Trophoblast cell (in vitro differentiated cells and primary cell): ENCODE measurements at regions not wholly inside any gene's neighbourhood (a gene's known extent, or its start where the extent isn't known, plus 50 kb on each side); places are given as distances from the start of the nearest gene placed in this dataset.

Experiments
- DNase-seq, 2 donors: peaks; one replicate each; pipeline ENCODE4 v3.0.0-alpha.2; 2016
- H2AFZ ChIP-seq: 2 replicates; pipeline ENCODE4 v1.6.1; 2013; ENCODE audit warnings: low read length, moderate library complexity, mild to moderate bottlenecking; ENCODE audit not compliant: insufficient read depth, poor library complexity
- H2AK5ac ChIP-seq: 2 replicates; pipeline ENCODE4 v1.6.1; 2013; ENCODE audit warnings: mild to moderate bottlenecking, low read length
- H2BK120ac ChIP-seq: 2 replicates; pipeline ENCODE4 v1.6.1; 2013; ENCODE audit warnings: low read length, mild to moderate bottlenecking, moderate library complexity; ENCODE audit not compliant: insufficient read depth, poor library complexity
- H2BK12ac ChIP-seq: 2 replicates; pipeline ENCODE4 v1.6.1; 2013; ENCODE audit warnings: mild to moderate bottlenecking, low read length, moderate library complexity
- H2BK5ac ChIP-seq: 2 replicates; pipeline ENCODE4 v1.6.1; 2013; ENCODE audit warnings: low read length, low read depth, moderate library complexity, mild to moderate bottlenecking; ENCODE audit not compliant: poor library complexity
- H3K14ac ChIP-seq: 2 replicates; pipeline ENCODE4 v1.6.1; 2013; ENCODE audit warnings: mild to moderate bottlenecking, low read length
- H3K18ac ChIP-seq: 2 replicates; pipeline ENCODE4 v1.6.1; 2013; ENCODE audit warnings: mild to moderate bottlenecking, low read length
- H3K23ac ChIP-seq: 2 replicates; pipeline ENCODE4 v1.6.1; 2013; ENCODE audit warnings: low read length
- H3K27ac ChIP-seq: 2 replicates; pipeline ENCODE4 v1.5.1; 2013; ENCODE audit warnings: low read depth, mild to moderate bottlenecking, inconsistent platforms, low read length, moderate library complexity
- H3K27me3 ChIP-seq: 2 replicates; pipeline ENCODE4 v1.6.1; 2013; ENCODE audit warnings: inconsistent platforms, mild to moderate bottlenecking, low read length, moderate library complexity; ENCODE audit not compliant: insufficient read depth
- H3K36me3 ChIP-seq, 2 experiments: 1 replicate in 1 of 2; 2 replicates in 1 of 2; pipeline ENCODE4 v1.6.1; 2013; ENCODE audit warnings: low read length in 2 of 2, mild to moderate bottlenecking in 2 of 2, moderate library complexity in 1 of 2; ENCODE audit not compliant: insufficient read depth in 2 of 2, control insufficient read depth in 1 of 2
- H3K4ac ChIP-seq: 2 replicates; pipeline ENCODE4 v1.6.1; 2013; ENCODE audit warnings: low read depth, mild to moderate bottlenecking, low read length, moderate library complexity
- H3K4me1 ChIP-seq, 2 experiments: 1 replicate in 1 of 2; 2 replicates in 1 of 2; pipeline ENCODE4 v1.6.1; 2013; ENCODE audit warnings: low read length in 2 of 2, mild to moderate bottlenecking in 2 of 2, moderate library complexity in 1 of 2; ENCODE audit not compliant: insufficient read depth in 2 of 2, control insufficient read depth in 1 of 2
- H3K4me2 ChIP-seq: 2 replicates; pipeline ENCODE4 v1.6.1; 2013; ENCODE audit warnings: inconsistent platforms, mild to moderate bottlenecking, low read length, moderate library complexity
- H3K4me3 ChIP-seq: 2 replicates; pipeline ENCODE4 v1.5.1; 2013; ENCODE audit warnings: mild to moderate bottlenecking, low read depth, low read length, inconsistent platforms
- H3K79me1 ChIP-seq: one replicate; pipeline ENCODE4 v1.6.1; 2013; ENCODE audit warnings: low read length
- H3K79me2 ChIP-seq: 2 replicates; pipeline ENCODE4 v1.6.1; 2013; ENCODE audit warnings: low read length, mild to moderate bottlenecking; ENCODE audit not compliant: control insufficient read depth, insufficient read depth, poor library complexity
- H3K9ac ChIP-seq: 2 replicates; pipeline ENCODE4 v1.6.1; 2013; ENCODE audit warnings: mild to moderate bottlenecking, low read length
- H3K9me3 ChIP-seq: 2 replicates; pipeline ENCODE4 v1.6.1; 2013; ENCODE audit warnings: low read depth, mild to moderate bottlenecking, control low read depth, inconsistent platforms, low read length; ENCODE audit not compliant: insufficient read depth
- H4K12ac ChIP-seq: 2 replicates; pipeline ENCODE4 v1.6.1; 2013; ENCODE audit warnings: low read depth, mild to moderate bottlenecking, low read length, moderate library complexity
- H4K8ac ChIP-seq: 2 replicates; pipeline ENCODE4 v1.6.1; 2013; ENCODE audit warnings: low read depth, mild to moderate bottlenecking, low read length, moderate library complexity
- H4K91ac ChIP-seq: one replicate; pipeline ENCODE4 v1.6.1; 2013; ENCODE audit warnings: low read depth, mild to moderate bottlenecking, low read length, moderate library complexity
- WGBS: extraction: QIAGEN DNeasy Blood & Tissue Kit; methylation state at CpG from one replicate; pipeline ENCODE4 v1.1.7; 2013; ENCODE audit warnings: missing lambda C conversion rate; ENCODE audit not compliant: insufficient read length, insufficient coverage; ENCODE audit errors: extremely low coverage; 5-methylcytosine and 5-hydroxymethylcytosine counted together

DNA sequence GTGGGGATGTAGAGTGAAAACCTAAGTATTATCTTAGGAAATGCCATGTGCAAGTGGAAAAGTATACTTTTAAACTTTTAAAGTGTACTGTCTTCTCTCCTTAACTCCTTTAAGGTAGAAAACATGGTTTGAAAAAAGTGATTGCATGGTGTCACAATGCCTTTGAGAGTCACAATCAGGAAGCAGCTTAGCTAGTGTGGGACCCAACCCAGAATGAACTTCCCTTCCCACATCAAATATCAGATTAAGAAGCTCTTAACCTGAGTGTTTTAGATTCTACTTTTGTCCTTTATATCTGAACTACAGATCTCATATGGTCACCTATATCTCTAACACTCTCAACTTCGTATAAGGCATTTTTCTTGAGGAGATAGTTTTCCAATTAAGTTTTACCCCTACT, 266.6 kb downstream of the KDM5D start:
- no CpG with 5 or more reads among the region's 1 CpG for WGBS

DNA sequence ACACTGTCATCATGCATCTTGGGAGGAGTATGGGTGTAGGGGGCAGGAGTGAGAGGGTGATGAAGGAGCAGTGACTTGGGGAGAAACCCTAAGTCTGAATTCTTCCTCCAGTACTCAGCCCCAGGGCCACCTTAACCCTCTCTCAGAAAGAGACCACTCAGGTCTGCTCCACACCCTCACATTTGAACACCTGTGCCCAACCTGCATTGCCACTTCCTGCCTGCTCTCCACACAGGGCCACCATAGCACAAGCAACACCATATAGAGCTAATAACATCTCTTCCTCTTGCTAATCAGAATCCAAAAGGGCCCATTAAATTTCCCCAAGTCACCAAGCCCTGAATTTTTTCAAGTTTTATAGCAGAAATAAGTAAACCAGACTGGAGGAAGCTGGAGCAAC, 278.7 kb downstream of the KDM5D start:
- Histone ChIP-seq H4K8ac (no peak overlapping the region), H3K4me2 (no peak overlapping the region), H4K12ac (no peak overlapping the region), H3K4ac (no peak overlapping the region), H2AFZ (no peak overlapping the region), H3K23ac (no peak overlapping the region), H3K9me3 (no peaks in the 10 kb centered on the region), H3K18ac (no peak overlapping the region), H3K9ac (no peak overlapping the region), H3K36me3 (no peaks in the 10 kb centered on the region), H3K4me3 (no peak overlapping the region), H3K27ac (no peak overlapping the region), H3K79me1 (no peaks in the 10 kb centered on the region), H3K4me1 (no peaks in the 10 kb centered on the region), H2BK5ac (no peak overlapping the region), H4K91ac (no peak overlapping the region), H2AK5ac (no peak overlapping the region), H3K27me3 (no peaks in the 10 kb centered on the region), H3K14ac (no peak overlapping the region), H3K79me2 (no peaks in the 10 kb centered on the region), H2BK120ac (no peak overlapping the region), H2BK12ac (no peak overlapping the region)
- no peak for DNase-seq

More for the DNA sequence above, 266.6 kb downstream of the KDM5D start:
- Histone ChIP-seq H2BK5ac (no peak overlapping the region), H2BK12ac (no peak overlapping the region), H3K14ac (no peak overlapping the region), H3K79me1 (no peaks in the 10 kb centered on the region), H2AFZ (no peak overlapping the region), H2AK5ac (no peak overlapping the region), H3K23ac (no peak overlapping the region), H4K12ac (no peak overlapping the region), H3K9ac (no peak overlapping the region), H3K36me3 (no peaks in the 10 kb centered on the region), H3K27ac (no peak overlapping the region), H3K4me2 (no peak overlapping the region), H3K79me2 (no peaks in the 10 kb centered on the region), H3K27me3 (no peaks in the 10 kb centered on the region), H3K18ac (no peak overlapping the region), H4K8ac (no peak overlapping the region), H2BK120ac (no peak overlapping the region), H3K4me1 (no peaks in the 10 kb centered on the region), H3K4me3 (no peak overlapping the region), H3K4ac (no peak overlapping the region), H3K9me3 (no peaks in the 10 kb centered on the region), H4K91ac (no peak overlapping the region)
- DNase-seq = no peak

DNA sequence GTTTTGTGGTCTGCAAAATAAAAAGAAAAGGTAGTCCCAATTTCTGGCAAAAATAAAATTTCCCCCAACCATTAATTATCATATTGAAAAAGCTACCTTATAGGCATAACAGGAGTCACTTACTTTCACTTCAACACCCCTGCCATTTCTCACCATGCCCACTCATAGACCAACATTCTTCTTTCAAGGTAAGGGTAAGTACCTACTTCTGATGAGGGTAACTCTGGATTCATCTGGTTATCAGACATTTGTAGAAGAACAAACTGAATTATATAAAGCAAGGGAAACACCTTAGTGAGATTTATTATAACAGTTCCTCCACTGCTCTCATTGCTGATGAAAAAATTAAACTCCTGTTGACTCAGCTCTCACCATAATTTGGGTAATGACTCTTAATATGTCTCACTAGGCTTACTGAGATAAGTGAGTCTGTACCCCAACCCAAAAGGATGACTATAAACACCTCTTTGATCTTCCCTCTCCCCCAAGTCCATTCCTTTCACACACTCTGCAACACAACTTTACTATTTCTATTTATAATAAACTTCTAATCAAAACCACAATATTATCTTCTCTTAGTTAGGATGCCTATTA, 287.6 kb downstream of the KDM5D start:
- Histone ChIP-seq H3K27ac (no peak overlapping the region), H3K79me1 (no peaks in the 10 kb centered on the region), H4K8ac (no peak overlapping the region), H4K91ac (no peak overlapping the region), H3K18ac (no peak overlapping the region), H3K36me3 (no peaks in the 10 kb centered on the region), H3K4me1 (no peaks in the 10 kb centered on the region), H3K4ac (no peak overlapping the region), H2BK120ac (no peak overlapping the region), H3K9me3 (no peaks in the 10 kb centered on the region), H3K23ac (no peak overlapping the region), H4K12ac (no peak overlapping the region), H3K27me3 (no peaks in the 10 kb centered on the region), H3K4me2 (no peak overlapping the region), H3K4me3 (no peak overlapping the region), H3K14ac (no peak overlapping the region), H2BK12ac (no peak overlapping the region), H2BK5ac (no peak overlapping the region), H3K9ac (no peak overlapping the region), H2AK5ac (no peak overlapping the region), H3K79me2 (no peaks in the 10 kb centered on the region), H2AFZ (no peak overlapping the region)
- no peak for DNase-seq

DNA sequence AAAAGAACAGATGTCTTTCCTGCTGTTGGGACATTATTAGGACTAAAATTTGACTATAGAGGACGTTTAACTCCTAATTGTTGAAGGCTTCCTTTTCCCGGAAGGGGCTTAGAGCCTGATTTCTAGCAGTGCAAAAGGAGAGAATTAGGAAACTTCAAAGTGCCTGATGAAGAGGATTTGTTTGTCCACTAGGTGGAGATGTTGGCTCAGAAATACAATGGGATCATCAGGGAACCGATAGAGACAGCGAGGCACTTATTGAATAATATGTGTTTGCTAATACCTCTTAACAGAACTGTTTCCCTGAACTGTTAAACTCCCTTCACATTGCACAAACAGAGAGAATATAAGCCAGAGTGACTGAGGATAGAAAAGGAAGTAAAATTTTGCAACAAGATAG, 311.5 kb downstream of the KDM5D start:
- Histone ChIP-seq H3K4me3 (no peak overlapping the region), H3K4me2 (no peak overlapping the region), H3K4ac (no peak overlapping the region), H2BK5ac (no peak overlapping the region), H3K79me2 (no peaks in the 10 kb centered on the region), H3K23ac (no peak overlapping the region), H3K36me3 (no peaks in the 10 kb centered on the region), H2BK120ac (no peak overlapping the region), H2BK12ac (no peak overlapping the region), H2AFZ (no peak overlapping the region), H3K9ac (no peak overlapping the region), H4K8ac (no peak overlapping the region), H4K12ac (no peak overlapping the region), H3K27ac (no peak overlapping the region), H3K27me3 (no peaks in the 10 kb centered on the region), H3K14ac (no peak overlapping the region), H2AK5ac (no peak overlapping the region), H3K18ac (no peak overlapping the region), H3K9me3 (no peaks in the 10 kb centered on the region), H3K4me1 (no peaks in the 10 kb centered on the region), H4K91ac (no peak overlapping the region), H3K79me1 (no peaks in the 10 kb centered on the region)
- WGBS = no CpG with 5 or more reads among the region's 4 CpGs
- no peak for DNase-seq
